Left renal pelvis (tissue), 4 donors: ENCODE measurements at regions not wholly inside any gene's neighbourhood (a gene's known extent, or its start where the extent isn't known, plus 50 kb on each side); places are given as distances from the start of the nearest gene placed in this dataset.

ENCODE experiments used
- DNase-seq, 4 donors: peaks; one replicate each; pipeline ENCODE4 v3.0.0-alpha.2; 2013; ENCODE audit warnings: low read depth in 4 of 4, low spot score in 3 of 4

DNA sequence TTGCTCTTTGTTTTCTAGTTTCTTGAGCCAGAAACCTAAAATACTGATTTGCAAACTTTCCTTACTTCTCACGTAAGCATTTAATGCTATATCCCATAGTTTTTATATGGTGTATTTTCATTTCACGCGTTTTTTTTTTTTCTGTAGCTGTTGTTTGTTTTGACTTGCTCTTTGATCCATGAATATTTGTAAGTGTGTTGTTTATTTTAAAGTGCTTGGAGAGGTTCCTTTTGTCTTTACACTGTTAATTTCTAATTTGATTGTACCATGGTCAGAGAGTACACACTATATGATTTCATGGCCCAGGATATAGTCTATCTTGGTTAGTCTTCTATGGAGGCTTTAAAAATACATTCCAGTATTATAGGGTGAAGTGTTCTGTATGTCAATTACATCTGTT, 84.8 kb upstream of the RNF217 start:
- no peak for DNase-seq

DNA sequence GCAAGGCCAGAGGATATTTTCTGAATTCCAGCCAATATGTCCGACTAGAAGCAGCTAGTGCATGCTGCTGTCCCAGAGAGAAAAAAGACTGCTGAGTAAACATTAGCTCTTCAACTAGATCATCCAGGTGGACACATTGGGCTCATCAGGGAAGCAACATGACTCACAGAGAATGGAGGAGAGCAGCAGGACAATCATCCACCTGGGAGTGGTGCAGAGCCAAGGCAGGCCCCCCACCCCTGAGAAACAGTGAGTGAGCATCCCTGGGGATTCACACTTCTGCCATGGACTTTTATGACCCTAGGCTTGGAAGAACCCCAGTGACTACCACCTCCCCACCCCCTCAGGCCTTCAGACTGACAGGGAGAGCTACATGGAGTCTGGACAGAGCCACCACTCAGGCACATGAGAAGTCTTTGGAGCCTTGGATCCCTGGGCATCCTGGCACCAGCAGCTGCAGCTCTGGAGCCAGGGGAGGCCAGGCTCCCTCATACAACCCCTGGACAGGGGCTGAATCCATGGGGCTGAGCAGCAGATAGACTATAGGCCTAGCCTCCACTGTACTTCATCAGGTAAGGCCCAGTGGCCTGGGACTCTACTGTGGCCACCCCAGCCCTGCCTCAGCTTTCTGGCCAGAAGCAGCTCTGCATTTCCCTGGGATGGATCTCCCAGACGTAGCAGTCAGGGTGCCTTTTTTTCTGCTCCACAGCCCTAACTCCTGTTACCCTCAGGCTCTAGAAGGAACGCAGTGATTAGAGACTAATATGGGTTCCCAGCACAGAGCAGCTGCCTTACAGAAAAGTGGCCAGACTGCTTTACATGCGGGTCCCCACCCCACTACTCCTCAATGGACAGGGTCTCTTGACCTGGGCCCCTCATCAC, 82.9 kb upstream of the RNF217 start:
- no peak for DNase-seq

DNA sequence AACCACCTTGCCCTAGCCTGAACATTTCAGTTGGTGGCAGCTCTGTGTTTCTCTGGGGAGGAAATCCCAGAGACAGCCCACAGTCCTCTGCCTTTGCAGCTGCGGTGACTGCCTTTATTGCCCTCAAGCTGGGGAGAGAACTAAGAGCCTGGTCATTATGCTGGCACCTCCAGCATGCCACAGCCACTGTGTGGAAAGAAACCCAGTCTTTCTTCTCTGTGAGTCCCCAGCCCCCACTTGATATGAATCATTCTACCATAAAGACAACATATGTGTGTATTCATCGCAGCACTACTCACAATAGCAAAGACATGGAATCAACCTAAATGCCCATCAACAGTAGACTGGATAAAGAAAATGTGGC, 82.3 kb upstream of the RNF217 start:
- DNase-seq: no peak

GRCh38 chr6:124881898-124882578, 80.2 kb upstream of the RNF217 start:
- DNase-seq: no peak

GRCh38 chr6:124882579-124883393, 79.5 kb upstream of the RNF217 start:
- no peak for DNase-seq

GRCh38 chr6:124885171-124885570, 77.1 kb upstream of the RNF217 start:
- DNase-seq: no peak

DNA sequence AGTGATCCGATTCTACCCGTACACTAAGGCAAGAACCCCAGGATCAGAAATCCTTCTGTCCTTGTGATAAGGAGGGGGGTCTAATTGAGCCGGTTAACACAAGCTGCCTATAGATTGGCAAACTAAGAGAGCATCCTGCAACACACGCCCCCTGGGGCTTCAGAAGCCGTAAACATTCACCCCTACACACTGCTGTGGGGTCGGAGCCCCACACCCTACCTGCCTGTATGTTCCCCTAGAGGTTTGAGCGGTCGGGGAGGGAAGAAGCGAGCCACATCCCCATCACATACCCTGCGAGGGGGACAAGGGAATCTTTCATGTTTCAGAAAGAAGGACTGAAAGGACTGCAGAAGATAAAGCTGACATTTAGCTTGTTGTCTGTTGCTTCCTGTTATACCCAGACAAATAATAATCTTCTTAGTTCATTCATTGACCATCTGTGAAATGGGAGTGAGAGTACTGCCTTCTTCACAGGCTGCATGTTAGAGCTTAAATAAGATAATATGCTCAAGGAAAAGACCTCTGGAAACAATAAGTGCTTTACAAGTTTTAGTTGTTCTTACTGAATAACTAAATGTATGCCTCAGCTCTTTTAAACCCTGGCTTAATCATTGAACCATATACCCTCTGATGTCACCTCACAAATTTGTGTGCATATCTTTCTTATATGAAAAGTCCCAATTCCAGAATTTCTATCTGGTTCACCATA, 74.2 kb upstream of the RNF217 start:
- DNase-seq: no peak

- DNase-seq: peak in 1 of 4 donors; percentile 33
Observed at GRCh38 chr6:124888581-124889371, 73.5 kb upstream of the RNF217 start.

- no peak for DNase-seq
Observed at GRCh38 chr6:124901084-124901483, 61.2 kb upstream of the RNF217 start.

- no peak for DNase-seq
Observed at GRCh38 chr6:124903797-124904196, 58.4 kb upstream of the RNF217 start.

DNA sequence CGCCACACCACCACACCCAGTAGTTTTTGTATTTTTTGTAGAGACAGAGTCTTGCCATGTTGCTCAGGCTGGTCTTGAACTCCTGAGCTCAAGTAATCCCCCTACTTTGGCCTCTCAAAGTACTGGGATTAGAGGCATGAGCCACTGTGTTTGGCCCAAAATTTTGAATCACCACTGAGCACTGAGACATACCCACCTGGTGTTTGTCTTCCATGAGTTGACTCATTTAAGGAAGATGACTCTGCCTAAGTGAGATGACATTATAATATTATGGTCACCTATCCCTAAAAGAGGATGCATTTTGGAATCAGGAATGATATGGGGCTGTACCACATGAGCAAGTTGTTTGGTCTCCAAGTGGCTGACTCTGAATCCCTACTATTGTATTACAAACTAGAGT, 54.6 kb upstream of the RNF217 start:
- DNase-seq: no peak
